ENCODE measurements at regions not wholly inside any gene's neighbourhood (a gene's known extent, or its start where the extent isn't known, plus 50 kb on each side); places are given as distances from the start of the nearest gene placed in this dataset.
"Not testable (repeated sequence)": the region's sequence is repeated elsewhere in the genome, so short reads cannot be mapped to it uniquely, and the experiment has no call there.

GRCh38 chr16:87043231-87044031 lies 273.8 kb downstream of the C16orf95 start:
- peak; percentile 17 for DNase-seq

DNA sequence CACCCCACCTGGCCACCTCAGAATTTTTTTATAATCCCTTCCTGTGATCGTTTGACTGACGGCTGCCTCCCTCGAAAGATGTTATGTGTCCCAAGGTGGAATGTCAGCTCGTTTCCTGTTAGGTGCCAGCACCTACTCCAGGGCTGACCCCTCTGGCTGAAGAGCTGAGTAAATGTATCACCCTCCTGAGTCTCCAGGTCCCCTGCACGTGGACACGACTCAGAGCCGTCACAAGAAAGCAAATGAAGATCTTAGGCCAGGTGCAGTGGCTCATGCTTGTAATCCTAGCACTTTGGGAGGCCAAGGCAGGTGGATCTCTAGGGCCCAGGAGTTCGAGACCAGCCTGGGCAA lies 273.2 kb downstream of the C16orf95 start:
- no peak for DNase-seq

GRCh38 chr16:87044829-87045228 lies 272.4 kb downstream of the C16orf95 start:
- DNase-seq, result no peak

DNA sequence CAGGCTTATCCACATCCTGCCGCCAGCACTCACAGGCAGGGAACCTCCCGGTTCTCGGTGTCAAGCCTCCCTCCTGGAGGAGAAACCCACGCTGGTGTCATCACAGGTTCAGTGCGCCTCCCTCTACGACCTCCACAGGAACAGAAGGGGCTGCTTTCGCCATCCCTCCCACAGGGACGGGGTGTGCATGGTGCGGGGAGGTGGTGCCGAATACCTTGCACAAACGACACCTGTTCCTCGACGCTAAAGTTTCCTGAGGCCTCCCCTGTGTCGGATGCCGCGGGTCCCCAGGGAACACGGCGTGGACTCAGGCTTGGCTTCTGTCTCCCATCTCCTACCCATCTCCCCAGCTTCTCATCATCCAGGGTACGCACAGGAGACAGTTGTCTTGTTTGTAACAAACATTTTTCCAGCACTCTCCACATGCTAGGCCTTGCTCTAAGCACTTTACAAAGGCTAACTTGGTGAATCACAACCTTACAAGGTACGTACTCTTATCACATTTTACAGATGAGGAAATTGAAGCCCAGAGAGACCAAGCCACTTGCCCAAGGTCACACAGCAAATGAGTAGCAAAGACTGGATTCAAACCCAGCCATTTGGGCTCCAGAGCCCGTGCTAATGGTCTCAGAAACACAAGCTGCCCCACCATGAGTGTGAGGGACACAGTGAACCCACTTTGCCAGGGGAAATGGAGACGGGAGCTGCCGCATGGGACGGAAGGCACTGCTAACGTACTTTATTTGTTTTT lies 271.6 kb downstream of the C16orf95 start:
- no peak for DNase-seq

GRCh38 chr16:87046235-87046634 lies 271.0 kb downstream of the C16orf95 start:
- no peak for DNase-seq

- DNase-seq, result no peak
Observed at GRCh38 chr16:87047221-87048037, 269.8 kb downstream of the C16orf95 start.

DNA sequence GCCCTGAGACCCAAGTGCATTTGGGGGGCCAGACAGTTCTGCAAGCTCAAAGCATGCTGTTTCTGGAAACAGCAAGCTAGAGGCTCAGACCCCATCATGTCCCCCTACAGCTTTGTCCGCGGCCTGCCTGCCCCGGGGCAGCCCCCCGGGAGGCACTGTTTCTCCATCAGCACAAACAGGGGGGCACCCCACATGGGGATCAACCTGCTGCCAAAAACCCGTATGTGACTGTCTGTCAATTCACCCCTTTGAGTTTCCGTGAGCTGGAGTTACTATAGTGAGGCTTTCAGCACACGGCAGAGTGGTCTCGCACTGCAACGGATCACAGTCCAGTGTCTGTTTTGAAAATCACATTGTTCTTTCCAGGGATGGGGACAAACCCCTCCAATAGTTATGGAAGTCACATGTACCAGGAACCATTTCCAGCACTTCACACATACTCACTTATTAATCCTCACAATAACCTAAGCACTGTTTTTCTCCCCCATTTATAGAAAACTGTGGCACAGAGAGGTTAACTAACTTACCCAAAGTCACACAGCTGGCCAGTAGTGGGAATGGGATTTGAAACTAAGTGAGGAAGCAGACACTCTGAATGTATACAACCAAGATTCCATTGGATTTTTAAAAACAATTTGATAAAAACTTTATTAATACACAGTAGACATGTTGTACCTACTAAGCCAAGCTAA lies 269.0 kb downstream of the C16orf95 start:
- no peak for DNase-seq

GRCh38 chr16:87048730-87049115 lies 268.5 kb downstream of the C16orf95 start:
- DNase-seq, result no peak

DNA sequence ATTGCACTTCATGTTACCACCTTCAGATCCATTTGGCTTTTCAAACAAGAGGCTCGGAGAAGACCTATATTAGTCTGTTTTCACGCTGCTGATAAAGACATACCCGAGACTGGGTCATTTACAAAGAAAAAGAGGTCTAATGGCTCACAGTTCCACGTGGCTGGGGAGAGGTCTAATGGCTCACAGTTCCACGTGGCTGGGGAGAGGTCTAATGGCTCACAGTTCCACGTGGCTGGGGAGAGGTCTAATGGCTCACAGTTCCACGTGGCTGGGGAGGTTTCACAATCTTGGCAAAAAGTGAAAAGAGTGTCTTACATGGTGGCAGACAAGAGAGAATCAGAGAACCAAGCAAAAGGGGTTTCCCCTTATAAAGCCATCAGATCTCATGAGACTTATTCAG lies 268.0 kb downstream of the C16orf95 start:
- DNase-seq, result not testable (repeated sequence)

DNA sequence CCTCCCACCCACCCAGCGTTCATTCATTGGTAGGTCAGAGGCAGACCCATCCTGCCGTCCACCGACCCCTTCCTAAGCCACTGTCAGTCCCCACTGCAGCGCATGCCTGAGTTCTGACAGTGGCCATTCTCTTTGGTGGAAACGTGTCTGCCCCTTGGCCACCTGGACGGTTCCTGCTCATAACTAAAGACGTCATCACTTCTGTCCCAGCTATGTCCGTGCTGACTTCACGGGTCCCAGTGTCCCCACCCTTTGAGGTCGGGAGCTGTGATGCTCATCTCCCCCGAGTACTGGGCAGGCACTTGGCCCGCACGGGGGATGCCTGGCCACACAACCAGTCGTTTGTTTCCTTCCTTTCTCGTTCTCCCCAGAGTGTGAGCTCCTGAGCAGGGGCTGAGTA lies 267.1 kb downstream of the C16orf95 start:
- DNase-seq, result no peak

DNA sequence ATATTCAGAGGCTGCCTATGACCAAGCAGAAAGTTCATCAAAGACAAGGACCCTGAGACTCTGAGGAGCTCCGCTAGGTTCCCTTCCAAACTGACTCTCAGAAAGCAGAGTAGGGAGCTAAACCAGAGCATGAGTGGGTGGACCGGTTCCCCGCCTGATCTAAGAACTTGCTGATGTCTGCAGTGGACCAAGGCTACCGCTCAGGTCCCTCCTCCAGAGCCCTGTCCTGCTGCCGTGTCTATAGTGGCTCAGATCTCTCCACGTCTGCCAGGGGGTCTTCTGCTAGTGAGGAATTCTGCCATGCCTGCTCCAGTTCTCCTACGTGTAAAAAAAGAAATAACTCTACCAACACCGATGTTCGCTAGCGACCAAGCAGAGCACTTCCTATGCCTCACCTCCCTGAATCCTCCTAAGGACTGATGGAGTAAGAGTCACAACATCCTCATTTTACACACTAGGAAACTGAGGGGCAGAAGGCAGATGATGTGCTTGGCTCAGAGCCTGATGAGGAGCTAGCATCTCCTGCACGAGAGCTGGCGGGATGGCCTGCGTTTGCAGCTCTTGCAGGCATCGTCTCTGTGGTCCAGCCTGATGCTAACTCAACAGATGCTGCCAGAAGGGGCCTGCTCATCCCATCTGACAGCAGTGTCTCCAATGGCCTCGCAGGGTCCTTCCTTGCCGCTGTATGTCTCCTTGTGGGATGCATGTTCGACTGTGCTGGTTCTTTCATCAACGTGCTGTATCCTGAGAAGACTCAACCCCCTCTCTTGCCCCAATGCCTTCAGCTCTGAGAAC lies 265.5 kb downstream of the C16orf95 start:
- DNase-seq, result no peak

GRCh38 chr16:87052506-87052905 lies 264.7 kb downstream of the C16orf95 start:
- no peak for DNase-seq

- peak; percentile 71 for DNase-seq
Observed at GRCh38 chr16:87053016-87053982, 263.9 kb downstream of the C16orf95 start.

- DNase-seq, result no peak
Observed at GRCh38 chr16:87054154-87054553, 263.0 kb downstream of the C16orf95 start.

- no peak for DNase-seq
Observed at GRCh38 chr16:87054856-87055255, 262.3 kb downstream of the C16orf95 start.

DNA sequence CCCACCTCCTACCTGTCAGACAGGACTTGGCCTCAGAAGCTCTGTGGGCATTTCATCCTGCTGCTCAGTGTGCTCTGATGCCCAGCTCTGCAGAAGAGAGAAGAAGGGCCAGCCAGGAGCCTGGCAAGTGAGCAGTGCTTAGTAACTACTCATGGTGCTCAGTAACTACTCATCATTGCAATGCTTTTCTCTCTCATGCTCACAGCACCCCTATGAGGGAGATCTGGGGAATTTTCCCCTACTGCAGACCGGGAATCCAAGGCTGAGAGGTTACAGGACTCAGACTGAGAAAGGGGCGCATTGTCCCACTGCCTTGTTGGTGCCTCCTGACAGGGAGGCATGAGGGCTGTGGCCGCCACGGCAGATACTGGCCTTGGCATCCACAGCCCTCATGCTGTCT lies 261.1 kb downstream of the C16orf95 start:
- no peak for DNase-seq

GRCh38 chr16:87056551-87056950 lies 260.6 kb downstream of the C16orf95 start:
- DNase-seq, result no peak

DNA sequence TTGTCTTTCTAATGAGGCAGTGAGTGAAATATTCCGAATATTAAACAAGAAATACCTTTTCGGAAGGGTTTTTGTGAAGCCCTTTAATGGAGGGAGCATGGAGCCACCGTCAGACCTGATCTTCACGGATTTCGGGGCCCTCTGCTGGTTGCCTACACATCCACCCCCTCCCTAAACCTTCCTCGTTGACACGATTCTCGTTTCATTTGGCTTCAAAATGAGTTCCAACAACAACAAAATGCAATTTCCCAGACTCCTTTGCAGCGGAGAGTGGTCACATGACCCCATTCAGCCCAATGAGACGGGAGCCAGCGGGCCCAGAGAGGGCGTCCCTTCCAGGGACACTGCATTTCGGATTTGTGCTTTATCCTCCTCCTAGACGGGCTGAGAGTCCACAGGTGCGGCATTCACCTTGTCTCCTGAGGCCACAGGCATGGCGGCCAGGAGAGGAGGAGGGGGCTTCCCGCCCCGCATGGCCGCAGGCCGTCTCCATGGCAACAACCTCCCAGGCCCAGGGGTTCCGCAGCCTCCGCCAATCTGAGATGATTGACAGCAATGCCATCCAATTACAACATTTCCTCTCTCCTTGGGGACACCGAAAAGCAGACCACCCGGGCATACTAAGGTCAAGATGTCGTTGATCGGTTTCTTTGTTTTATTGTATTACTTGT lies 259.8 kb downstream of the C16orf95 start:
- no peak for DNase-seq

- DNase-seq, result no peak
Observed at GRCh38 chr16:87057951-87058560, 259.1 kb downstream of the C16orf95 start.

GRCh38 chr16:87058728-87059250 lies 258.4 kb downstream of the C16orf95 start:
- no peak for DNase-seq
